Uterus (tissue), 2 donors: ENCODE measurements at regions not wholly inside any gene's neighbourhood (a gene's known extent, or its start where the extent isn't known, plus 50 kb on each side); places are given as distances from the start of the nearest gene placed in this dataset.
"Not testable (repeated sequence)": the region's sequence is repeated elsewhere in the genome, so short reads cannot be mapped to it uniquely, and the experiment has no call there.

Experiments used
- POLR2A ChIP-seq, 2 donors: fragments of 450-650 bp; IDR thresholded peaks; one replicate each; pipeline ENCODE4 v1.6.1; 2016; ENCODE audit warnings: antibody characterized with exemption in 2 of 2, mild to moderate bottlenecking in 1 of 2, moderate library complexity in 1 of 2
- TF ChIP-seq, protein P1 (sequence below), 4 experiments: fragments of 200-600 bp in 2 of 4; fragments of 450-650 bp in 2 of 4; sonication (generic) in 2 of 4; IDR thresholded peaks; one replicate each; pipeline ENCODE4 v1.5.1; 2016 to 2019; ENCODE audit warnings: antibody characterized with exemption in 4 of 4, mild to moderate bottlenecking in 2 of 4, moderate library complexity in 1 of 4

GRCh38 chr11:49346627-49347026 lies 138.2 kb upstream of the FOLH1 start:
- TF ChIP-seq, protein P1, sequence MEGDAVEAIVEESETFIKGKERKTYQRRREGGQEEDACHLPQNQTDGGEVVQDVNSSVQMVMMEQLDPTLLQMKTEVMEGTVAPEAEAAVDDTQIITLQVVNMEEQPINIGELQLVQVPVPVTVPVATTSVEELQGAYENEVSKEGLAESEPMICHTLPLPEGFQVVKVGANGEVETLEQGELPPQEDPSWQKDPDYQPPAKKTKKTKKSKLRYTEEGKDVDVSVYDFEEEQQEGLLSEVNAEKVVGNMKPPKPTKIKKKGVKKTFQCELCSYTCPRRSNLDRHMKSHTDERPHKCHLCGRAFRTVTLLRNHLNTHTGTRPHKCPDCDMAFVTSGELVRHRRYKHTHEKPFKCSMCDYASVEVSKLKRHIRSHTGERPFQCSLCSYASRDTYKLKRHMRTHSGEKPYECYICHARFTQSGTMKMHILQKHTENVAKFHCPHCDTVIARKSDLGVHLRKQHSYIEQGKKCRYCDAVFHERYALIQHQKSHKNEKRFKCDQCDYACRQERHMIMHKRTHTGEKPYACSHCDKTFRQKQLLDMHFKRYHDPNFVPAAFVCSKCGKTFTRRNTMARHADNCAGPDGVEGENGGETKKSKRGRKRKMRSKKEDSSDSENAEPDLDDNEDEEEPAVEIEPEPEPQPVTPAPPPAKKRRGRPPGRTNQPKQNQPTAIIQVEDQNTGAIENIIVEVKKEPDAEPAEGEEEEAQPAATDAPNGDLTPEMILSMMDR (IDR thresholded peaks at IDR 0.05), result not testable (repeated sequence)
- TF ChIP-seq POLR2A (IDR thresholded peaks at IDR 0.05), result not testable (repeated sequence)
